HG02759 (cell line): ENCODE measurements at regions not wholly inside any gene's neighbourhood (a gene's known extent, or its start where the extent isn't known, plus 50 kb on each side); places are given as distances from the start of the nearest gene placed in this dataset.
"Not testable (repeated sequence)": the region's sequence is repeated elsewhere in the genome, so short reads cannot be mapped to it uniquely, and the experiment has no call there.

Source experiments
- ATAC-seq: cut with Tn5 transposase; IDR thresholded peaks from one replicate; pipeline ENCODE4 v1.9.1; 2021; ENCODE audit warnings: mild to moderate bottlenecking, moderate library complexity; ENCODE audit not compliant: unreplicated experiment

DNA sequence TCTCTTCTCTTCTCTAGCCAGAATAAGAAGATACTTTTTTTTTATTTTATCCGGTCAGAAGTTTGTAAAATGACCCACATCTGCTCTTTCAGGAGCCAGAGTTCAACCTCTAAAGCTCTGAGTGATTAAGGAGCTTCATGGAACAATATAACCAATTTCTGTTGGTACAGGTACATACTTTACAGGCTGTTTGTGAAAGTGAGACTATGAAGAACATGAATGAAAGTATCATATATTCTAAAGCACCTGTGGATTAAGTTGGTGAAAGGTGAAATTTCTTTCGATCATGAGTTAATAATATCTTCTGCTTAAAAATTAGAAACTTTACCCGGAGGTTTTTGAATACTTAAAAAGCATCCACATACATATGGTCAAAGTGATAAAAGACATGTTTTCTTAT, 65.2 kb downstream of the DMRT2 start:
- ATAC-seq, result no peak

DNA sequence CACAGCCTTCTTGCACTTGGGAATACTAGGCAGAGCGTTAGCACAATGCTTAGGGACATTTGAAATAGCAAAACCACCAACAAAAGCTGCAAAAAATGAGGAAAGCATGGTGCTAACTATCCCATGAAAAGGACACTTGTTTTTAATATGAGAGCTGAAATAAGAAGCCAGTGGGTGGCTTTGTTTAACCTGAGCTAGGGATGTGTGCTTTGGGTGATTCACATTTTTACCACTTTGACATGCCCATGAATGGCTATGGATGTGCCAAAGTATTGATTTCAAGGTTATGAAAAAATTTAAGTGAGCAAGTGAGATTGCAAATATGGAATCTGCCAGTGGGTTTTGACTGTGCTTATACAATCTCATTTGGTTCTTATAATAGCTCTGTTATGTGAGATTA, 67.3 kb downstream of the DMRT2 start:
- ATAC-seq, result no peak

DNA sequence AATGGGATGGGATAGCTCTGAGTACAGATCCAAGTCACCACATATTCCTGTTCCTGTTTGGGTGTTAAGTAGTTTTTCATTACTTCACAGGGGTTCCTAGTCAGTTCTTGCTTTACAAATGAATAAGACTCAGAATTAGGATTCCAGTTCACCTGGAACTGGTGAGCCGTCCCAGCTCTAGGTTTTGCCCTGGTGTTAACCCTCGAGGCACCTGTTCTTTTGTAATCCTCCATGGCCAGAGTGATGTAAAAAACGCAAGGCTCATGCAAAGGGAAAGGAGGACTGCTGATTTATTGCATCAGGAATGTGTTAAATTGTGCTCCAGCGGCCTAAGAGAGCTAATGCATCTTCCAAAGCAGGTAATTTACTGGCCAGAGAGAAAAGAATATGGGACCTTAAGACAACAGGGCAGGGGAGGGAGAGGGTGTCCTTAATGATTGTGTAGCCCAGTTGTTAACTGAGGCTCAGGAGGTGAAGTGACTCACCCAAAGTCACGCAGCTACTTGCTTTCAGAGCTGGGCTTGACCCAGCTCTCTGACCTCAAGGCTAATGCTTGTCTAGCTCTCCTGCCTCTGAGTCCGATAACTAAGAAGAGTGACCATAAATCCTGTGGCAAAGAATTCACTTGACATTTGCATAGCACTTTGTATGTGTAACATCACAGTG, 70.5 kb downstream of the DMRT2 start:
- no peak for ATAC-seq

GRCh38 chr9:1125741-1126140, 75.6 kb downstream of the DMRT2 start:
- ATAC-seq, result no peak

DNA sequence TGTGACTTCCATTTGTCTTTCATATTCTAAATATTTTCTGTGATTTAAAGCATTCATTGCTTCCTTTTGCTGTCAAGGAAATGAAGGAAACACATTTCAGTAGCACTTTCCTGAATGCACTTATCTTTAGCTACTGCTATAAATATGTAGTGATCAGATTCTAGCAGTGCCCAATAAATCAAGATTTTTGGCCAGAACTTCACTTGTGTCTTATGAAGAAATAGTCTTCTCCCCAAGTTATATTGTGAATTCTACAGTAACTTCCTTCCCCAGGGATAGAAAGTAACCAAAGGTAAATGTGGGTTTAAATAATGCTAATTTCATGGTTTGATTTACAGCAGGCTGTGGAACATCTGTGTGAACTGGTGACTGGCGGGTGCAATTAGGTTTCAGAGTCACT, 77.9 kb downstream of the DMRT2 start:
- no peak for ATAC-seq

DNA sequence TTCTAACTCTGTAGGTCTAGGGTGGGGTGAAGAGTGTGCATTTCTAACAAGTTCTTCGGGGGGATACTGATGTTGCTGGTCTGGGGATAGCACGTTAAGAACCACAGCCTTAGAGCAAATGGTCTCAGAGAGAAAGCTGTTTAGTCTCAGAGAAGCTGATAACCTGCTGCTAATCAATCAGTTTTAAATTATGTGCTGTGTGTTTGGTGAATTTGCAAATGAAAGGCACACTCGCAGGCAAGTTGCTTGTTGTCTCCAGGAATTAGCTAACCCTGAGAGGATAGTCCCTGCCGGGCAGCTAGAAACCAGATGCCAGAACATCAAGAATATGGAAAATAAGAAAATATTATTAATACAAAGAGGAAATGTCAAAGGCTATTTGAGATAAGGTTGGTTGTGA, 79.2 kb downstream of the DMRT2 start:
- ATAC-seq, result no peak

DNA sequence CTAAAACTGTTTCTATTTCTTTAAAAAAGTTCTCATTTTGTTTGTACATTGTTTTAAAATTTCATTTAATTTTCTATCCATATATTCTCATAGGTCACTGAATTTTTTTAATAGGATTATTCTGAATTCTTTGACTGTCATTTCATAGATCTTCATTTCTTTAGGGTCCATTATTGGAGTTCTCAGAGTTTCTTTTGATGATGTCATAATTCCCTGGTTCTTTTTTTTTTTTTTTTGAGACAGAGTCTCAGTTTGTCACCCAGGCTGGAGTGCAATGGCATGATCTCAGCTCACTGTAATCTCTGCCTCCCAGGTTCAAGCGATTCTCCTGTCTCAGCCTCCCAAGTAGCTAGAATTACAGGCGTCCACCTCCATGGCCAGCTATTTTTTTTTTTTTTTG, 89.9 kb downstream of the DMRT2 start:
- no peak for ATAC-seq

GRCh38 chr9:1151691-1152090, 101.5 kb downstream of the DMRT2 start:
- ATAC-seq, result no peak

DNA sequence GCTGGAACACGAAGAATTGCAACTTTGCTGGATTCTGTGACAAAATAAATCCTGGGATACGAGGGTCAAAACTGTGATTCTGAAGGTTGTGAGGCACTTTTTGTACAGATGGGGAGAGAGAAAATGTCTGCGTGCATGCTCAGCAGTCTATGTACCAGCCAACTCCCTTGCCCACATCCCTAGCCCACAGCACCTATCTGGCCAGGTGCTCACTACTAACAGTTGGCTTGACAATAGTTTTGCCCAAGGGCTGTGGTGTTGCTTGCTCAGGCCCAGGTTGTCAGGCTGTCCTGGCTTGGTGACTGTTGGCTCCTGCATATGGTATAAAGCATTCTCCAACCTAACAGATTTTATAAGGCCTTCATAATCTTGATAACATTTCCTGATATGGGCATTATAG, 102.0 kb downstream of the DMRT2 start:
- ATAC-seq, result no peak

GRCh38 chr9:1154739-1155138, 104.6 kb downstream of the DMRT2 start:
- ATAC-seq, result no peak

DNA sequence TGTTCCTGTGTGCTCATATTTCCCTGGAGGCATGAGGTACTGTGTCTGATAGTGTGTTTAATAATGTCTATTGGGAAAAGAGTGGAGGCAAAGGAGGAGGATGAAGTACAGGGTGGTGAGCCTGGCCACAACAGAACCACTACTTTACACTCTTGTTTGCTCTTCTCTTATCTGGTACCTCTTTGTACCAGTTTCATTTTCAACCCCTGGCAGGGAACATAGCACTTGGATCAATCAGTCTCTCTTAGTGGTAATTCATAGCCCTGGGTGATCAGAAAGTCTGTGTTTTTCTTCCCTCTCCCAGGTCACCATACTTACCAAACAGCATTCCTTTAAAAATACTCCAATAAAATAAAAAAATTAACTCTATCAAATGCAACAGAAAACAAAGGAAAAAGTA, 105.4 kb downstream of the DMRT2 start:
- ATAC-seq, result no peak

GRCh38 chr9:1156794-1157550, 106.8 kb downstream of the DMRT2 start:
- no peak for ATAC-seq

DNA sequence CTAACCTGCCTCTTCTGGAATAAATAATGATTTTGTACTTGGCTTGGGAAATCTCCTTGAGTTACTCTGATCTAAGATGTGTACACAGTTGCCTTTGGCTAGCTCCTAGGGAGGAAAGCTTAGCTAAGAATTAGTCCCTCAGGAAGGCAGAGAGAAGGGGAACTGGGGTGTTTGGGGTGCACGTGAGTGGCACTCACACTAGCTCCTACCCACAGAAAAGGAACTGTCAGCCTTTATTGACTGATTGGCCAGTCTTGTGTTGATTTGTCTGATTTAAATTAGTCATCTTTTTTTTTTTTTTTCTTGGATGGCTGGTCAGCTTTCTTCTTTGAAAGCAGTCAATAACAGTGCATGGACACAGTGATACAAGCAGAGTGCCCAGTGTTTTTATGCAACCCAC, 107.7 kb downstream of the DMRT2 start:
- ATAC-seq, result no peak

- no peak for ATAC-seq
Measured at GRCh38 chr9:1170918-1171317, 120.8 kb downstream of the DMRT2 start.

- no peak for ATAC-seq
Measured at GRCh38 chr9:1171546-1171945, 121.4 kb downstream of the DMRT2 start.

DNA sequence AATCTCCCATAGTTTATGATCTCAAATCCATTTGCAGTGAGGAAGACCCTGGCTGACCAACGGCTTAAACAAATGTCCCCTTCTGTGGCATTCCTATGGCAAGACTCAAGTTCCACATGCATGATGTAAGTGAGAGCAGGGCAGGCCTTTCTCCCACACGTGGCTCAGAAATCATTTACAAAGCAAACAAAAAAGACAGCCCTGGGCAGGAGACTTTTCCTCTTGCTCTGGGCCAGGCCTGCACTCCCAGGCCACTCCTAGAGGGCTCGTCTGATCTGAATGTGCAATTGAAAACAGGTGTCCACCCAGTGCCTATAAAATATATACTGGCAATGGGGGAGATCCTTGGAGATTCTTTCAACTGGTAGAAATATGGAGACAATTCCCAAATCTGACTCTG, 123.1 kb downstream of the DMRT2 start:
- ATAC-seq, result no peak

- no peak for ATAC-seq
Measured at GRCh38 chr9:1173993-1174392, 123.8 kb downstream of the DMRT2 start.

DNA sequence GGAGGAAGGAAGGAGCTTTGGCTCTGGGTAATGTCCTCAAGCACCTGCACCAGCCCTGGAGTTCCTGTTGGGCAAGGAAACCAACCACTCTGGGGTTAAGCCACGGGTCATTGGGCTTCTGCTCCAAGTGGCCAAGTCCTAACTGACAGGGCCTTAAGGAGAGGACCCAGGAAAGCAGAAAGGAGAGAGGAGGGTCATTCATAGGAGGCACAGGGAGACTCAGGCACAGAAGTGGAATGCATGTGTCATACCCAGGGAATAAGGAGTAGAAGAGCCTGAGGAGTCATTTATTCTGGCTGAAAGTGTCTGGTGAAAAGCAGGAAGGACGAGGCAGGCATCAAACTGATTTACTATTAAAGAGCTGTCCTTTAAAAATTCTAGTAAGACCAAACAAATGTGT, 129.2 kb downstream of the DMRT2 start:
- no peak for ATAC-seq

- ATAC-seq, result no peak
Measured at GRCh38 chr9:1184146-1184545, 134.0 kb downstream of the DMRT2 start.

- not testable (repeated sequence) for ATAC-seq
Measured at GRCh38 chr9:1187137-1187536, 137.0 kb downstream of the DMRT2 start.

DNA sequence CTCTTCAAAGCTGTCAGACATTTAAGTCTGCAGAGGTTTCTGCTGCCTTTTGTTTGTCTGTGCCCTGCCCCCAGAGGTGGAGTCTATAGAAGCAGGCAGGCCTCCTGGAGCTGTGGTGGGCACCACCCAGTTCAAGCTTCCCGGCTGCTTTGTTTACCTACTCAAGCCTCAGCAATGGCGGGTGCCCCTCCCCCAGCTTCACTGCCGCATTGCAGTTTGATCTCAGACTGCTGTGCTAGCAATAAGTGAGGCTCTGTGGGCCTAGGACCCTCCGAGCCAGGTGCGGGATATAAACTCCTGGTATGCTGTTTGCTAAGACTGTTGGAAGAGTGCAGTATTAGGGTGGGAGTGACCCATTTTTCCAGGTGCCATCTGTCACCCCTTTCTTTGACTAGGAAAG, 145.5 kb downstream of the DMRT2 start:
- not testable (repeated sequence) for ATAC-seq

GRCh38 chr9:1198085-1198484, 147.9 kb downstream of the DMRT2 start:
- no peak for ATAC-seq

DNA sequence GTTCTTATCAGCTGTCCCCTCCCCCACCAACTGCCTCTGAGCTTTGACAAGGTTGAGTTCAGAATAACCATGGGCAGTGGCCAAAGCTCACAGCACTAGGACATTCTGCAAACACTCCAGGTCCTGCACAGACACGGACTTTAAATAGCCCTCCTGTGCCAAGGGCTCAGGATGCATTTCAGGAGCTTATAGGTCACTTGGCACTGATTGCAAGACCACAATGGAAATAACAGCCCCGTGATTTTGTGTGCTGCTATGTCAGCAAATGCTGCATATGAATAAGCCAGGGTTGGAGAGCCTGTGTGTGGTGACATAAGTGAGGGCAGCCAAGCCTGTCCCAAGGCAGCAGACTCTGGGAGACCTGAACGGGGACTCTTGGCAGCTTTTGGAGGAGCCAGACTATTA, 150.7 kb downstream of the DMRT2 start:
- ATAC-seq, result no peak
